Keratinocyte (primary cell): ENCODE measurements at regions not wholly inside any gene's neighbourhood (a gene's known extent, or its start where the extent isn't known, plus 50 kb on each side); places are given as distances from the start of the nearest gene placed in this dataset.

ENCODE experiments used
- CTCF ChIP-seq, 3 experiments: IDR thresholded peaks in 1 of 3; conservative IDR thresholded peaks in 1 of 3; optimal IDR thresholded peaks in 1 of 3; 2 replicates in 2 of 3; 3 replicates in 1 of 3; pipeline versions ENCODE3 to v1.5.1; 2011; ENCODE audit warnings: low read length in 3 of 3, mild to moderate bottlenecking in 3 of 3, moderate library complexity in 2 of 3, control low read depth in 1 of 3, inconsistent platforms in 1 of 3; ENCODE audit not compliant: insufficient read depth in 2 of 3; ENCODE audit errors: extremely low read depth in 1 of 3
- EZH2 ChIP-seq: IDR thresholded peaks from one replicate; pipeline ENCODE4 v1.6.1; 2012; ENCODE audit warnings: inconsistent platforms, mild to moderate bottlenecking, low read length, moderate library complexity

- no peak for TF ChIP-seq CTCF (optimal IDR thresholded peaks at IDR 0.05 in 1 of 3, IDR thresholded peaks at IDR 0.05 in 1 of 3, conservative IDR thresholded peaks at IDR 0.05 in 1 of 3; ENCODE audit: extremely low read depth in 1 of 3, insufficient read depth in 2 of 3, low read length in 3 of 3)
- TF ChIP-seq EZH2 = no peak
These were observed 322.6 kb upstream of the TMEM132C start for GRCh38 chr12:127944211-127944899.
